22Rv1 (cell line): ENCODE measurements at regions not wholly inside any gene's neighbourhood (a gene's known extent, or its start where the extent isn't known, plus 50 kb on each side); places are given as distances from the start of the nearest gene placed in this dataset.

ENCODE experiments used
- CTCF ChIP-seq: fragments of 450-650 bp; IDR thresholded peaks from 2 replicates; pipeline ENCODE4 v1.5.1; 2017; ENCODE audit warnings: mild to moderate bottlenecking
- ZFX ChIP-seq: fragments of 450-650 bp; IDR thresholded peaks from 2 replicates; pipeline ENCODE4 v1.6.1; 2017; ENCODE audit warnings: antibody characterized with exemption, borderline replicate concordance

- TF ChIP-seq CTCF (no peak), ZFX (no peak)
These were observed 387.5 kb upstream of the RAG2 start for GRCh38 chr11:36985562-36985961.
